ENCODE measurements at regions not wholly inside any gene's neighbourhood (a gene's known extent, or its start where the extent isn't known, plus 50 kb on each side); places are given as distances from the start of the nearest gene placed in this dataset.

DNA sequence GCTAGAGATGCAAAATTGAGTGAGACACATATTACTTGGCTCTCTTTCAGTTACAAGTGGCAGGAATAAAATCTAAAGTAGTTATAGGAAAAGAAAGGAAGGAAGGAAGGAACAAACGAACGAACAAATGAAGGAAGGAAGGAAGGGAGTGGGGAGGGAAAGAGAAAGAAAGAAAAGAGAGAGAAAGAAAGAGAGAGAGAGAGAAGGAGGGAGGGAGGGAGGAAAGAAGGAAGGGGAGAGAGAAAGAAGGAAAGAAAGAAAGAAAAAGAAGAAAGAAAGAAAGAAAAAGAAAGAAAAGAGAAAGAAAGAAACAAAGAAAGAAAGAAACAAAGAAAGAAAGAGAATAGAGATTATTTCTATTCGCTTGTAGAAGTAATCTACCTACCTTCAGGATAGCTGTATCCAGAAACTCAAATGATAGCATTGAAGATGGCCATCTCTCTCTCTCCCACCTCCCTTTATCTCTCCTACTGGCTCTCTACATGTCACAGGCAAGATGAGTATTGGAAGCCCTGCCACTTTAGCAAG lies 229.7 kb upstream of the TLE3 start:
- Histone ChIP-seq H3K4me1 (ENCODE audit: control insufficient read depth, insufficient read depth, low read length) (peaks cover 18% of the 10 kb centered on the region), H3K4me3 (ENCODE audit: low read depth, low read length) (no peak overlapping the region), H3K27ac (ENCODE audit: low read depth, low read length) (no peak overlapping the region)

DNA sequence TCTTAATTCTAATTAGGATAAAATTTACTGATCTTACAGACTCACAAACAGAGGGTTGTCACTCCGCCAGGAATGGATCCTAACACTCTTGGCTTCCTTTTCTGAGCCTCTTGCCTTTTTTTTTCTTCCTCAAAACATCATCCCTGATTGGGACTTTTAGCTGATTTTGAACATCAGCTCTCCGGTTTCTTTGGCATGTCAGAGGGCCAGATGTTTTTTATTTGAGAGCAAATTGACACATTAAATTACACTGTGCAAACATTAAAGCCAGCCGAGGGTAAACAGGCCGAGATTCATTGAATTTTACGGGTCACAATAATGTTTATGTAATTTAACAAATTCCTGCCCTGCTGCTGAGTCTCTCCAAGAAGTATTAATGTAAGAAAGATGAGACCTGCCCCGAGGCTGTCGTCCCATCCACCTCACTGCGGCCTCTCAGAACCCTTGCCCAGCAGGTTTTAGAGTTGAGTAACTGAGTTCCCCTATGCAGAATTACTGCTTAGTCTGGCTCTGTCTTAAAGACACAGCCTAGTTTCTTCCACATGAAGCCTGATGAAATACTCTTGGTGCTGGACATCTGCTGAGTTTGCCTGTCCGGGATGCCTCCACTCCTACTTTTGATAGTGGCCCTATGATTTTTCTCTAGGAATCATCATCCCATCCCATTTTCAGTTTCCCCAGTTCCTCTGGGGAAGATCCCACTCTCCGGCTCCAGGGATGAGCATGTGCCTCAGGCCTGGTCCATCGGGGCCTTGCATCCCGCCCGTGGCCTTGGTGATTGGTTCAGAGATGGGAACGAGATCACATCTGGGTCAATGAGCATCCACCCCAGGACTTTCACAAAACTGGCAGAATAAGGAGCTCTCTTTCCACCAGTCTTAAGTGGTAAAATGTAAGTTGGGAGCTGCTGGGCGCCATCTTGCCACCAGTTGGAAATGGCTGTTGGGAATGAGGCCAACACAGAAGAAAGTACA lies 226.6 kb upstream of the TLE3 start:
- Histone ChIP-seq H3K4me3 (ENCODE audit: low read depth, low read length) (no peak overlapping the region), H3K27ac (ENCODE audit: low read depth, low read length) (no peak overlapping the region), H3K9me3 (ENCODE audit: control insufficient read depth, insufficient read depth, low read length) (no peaks in the 10 kb centered on the region), H3K36me3 (ENCODE audit: control insufficient read depth, insufficient read depth, low read length) (no peaks in the 10 kb centered on the region), H3K4me1 (ENCODE audit: control insufficient read depth, insufficient read depth, low read length) (peaks cover 18% of the 10 kb centered on the region), H3K9ac (ENCODE audit: low read depth, low read length) (no peak overlapping the region), H3K27me3 (ENCODE audit: control insufficient read depth, insufficient read depth, low read length) (no peaks in the 10 kb centered on the region)

More for the DNA sequence above, 229.7 kb upstream of the TLE3 start:
- Histone ChIP-seq H3K9ac (ENCODE audit: low read depth, low read length) (no peak overlapping the region), H3K9me3 (ENCODE audit: control insufficient read depth, insufficient read depth, low read length) (no peaks in the 10 kb centered on the region), H3K27me3 (ENCODE audit: control insufficient read depth, insufficient read depth, low read length) (no peaks in the 10 kb centered on the region), H3K36me3 (ENCODE audit: control insufficient read depth, insufficient read depth, low read length) (no peaks in the 10 kb centered on the region)

DNA sequence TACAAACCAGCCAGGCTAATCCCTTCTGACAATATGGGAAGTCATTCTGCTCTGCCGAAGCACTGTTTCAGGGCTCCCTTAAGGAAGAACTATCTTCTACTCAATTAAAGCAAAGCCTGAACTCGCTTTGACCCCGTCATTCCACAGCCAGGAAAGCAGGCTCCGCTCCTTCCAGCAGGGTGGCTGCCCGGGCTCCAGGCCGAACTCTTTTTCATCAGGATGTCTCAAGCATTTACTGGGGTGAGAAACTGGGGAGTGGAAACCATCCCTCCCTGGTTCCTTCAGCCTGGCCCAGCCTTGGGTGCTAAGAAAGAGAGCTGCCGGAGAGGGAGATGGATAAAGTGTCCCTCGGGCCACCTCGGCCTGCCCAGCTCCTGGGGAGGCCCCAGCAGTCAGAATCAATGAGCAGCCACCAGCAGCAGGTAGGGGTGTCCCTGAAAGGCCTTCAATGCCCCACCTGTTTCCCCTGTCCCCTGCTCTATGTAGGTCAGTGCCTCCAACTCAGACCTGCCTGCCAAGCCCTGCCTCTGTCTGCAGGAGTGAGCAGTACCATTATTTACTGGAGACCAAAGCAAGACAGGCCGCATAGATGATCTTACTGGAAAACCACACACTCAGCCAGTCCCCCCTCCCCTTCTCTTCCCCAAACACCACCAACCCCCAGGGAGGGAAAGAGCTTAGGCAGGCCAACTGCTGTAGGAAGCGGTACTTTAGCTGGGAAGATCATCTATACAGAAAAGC lies 225.6 kb upstream of the TLE3 start:
- no peak overlapping the region for H3K27ac ChIP-seq (ENCODE audit: low read depth, low read length)
- H3K9ac ChIP-seq (ENCODE audit: low read depth, low read length), result no peak overlapping the region
- H3K36me3 ChIP-seq (ENCODE audit: control insufficient read depth, insufficient read depth, low read length), result no peaks in the 10 kb centered on the region
- H3K4me3 ChIP-seq (ENCODE audit: low read depth, low read length), result no peak overlapping the region
- H3K27me3 ChIP-seq (ENCODE audit: control insufficient read depth, insufficient read depth, low read length), result no peaks in the 10 kb centered on the region
- peaks cover 20% of the 10 kb centered on the region for H3K4me1 ChIP-seq (ENCODE audit: control insufficient read depth, insufficient read depth, low read length)
- no peaks in the 10 kb centered on the region for H3K9me3 ChIP-seq (ENCODE audit: control insufficient read depth, insufficient read depth, low read length)

DNA sequence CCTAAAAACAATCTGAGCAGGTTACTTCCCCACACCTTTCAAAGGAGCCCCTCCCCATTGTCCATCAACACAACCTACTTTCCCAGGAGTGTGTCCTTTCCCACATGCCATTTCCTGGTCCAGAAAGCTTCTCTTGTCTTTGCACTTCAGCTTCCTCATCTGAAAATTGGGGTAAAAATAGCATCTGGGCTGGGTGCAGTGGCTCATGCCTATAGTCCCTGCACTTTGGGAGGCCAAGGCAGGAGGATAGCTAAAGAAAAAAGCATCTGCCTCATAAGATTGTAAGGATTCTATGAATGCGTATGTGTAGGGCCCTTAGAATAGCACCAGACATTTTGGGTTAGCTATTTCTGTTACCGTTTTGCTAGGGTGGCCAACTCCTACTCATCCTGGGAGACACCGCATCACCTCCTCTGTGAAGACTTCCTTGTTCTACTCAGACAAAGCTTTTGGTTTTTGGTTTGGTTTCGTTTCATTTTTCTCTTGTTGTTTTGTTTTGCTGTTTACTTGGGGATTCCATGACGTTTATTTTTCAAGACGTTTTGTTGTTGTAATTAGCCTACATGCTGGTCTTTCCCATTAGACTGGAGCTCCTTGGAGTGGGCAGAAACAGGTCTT lies 224.4 kb upstream of the TLE3 start:
- no peaks in the 10 kb centered on the region for H3K9me3 ChIP-seq (ENCODE audit: control insufficient read depth, insufficient read depth, low read length)
- H3K4me1 ChIP-seq (ENCODE audit: control insufficient read depth, insufficient read depth, low read length), result peaks cover 16% of the 10 kb centered on the region
- no peaks in the 10 kb centered on the region for H3K36me3 ChIP-seq (ENCODE audit: control insufficient read depth, insufficient read depth, low read length)
- no peak overlapping the region for H3K9ac ChIP-seq (ENCODE audit: low read depth, low read length)
- no peak overlapping the region for H3K27ac ChIP-seq (ENCODE audit: low read depth, low read length)
- H3K4me3 ChIP-seq (ENCODE audit: low read depth, low read length), result no peak overlapping the region
- no peaks in the 10 kb centered on the region for H3K27me3 ChIP-seq (ENCODE audit: control insufficient read depth, insufficient read depth, low read length)

DNA sequence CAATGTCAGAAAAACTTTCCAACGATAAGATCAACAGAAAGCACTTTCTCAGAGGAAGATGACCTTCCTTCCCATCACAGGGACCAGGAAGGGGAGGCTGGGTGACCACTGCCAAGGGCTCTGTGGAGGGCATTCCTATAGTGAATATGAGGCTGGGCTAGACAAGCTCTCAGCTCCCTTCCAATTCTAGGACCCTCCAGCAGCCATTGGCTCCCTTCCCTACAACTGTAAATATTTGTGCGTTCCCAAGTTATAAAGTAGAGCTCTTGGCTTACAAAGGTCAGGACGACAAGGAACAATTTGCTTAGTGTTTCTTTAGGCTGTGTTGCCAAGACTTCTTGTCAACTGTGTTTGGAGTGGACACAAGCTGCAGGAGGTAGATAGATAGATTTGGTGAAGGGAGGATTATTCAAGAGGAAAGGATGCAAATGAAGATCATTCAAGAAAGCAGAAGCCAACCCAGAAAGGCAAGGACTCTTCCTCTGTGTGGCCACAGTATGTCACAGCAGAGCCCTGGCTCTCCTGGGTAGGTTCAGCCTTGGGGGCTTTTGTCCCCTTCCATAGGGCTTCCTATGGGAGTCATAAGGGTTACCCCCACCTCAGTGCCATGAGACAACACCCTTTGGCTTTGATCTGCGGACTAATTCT lies 223.6 kb upstream of the TLE3 start:
- Histone ChIP-seq H3K9me3 (ENCODE audit: control insufficient read depth, insufficient read depth, low read length) (no peaks in the 10 kb centered on the region), H3K4me3 (ENCODE audit: low read depth, low read length) (no peak overlapping the region), H3K36me3 (ENCODE audit: control insufficient read depth, insufficient read depth, low read length) (no peaks in the 10 kb centered on the region), H3K27me3 (ENCODE audit: control insufficient read depth, insufficient read depth, low read length) (no peaks in the 10 kb centered on the region), H3K9ac (ENCODE audit: low read depth, low read length) (no peak overlapping the region), H3K4me1 (ENCODE audit: control insufficient read depth, insufficient read depth, low read length) (peaks cover 16% of the 10 kb centered on the region), H3K27ac (ENCODE audit: low read depth, low read length) (no peak overlapping the region)

DNA sequence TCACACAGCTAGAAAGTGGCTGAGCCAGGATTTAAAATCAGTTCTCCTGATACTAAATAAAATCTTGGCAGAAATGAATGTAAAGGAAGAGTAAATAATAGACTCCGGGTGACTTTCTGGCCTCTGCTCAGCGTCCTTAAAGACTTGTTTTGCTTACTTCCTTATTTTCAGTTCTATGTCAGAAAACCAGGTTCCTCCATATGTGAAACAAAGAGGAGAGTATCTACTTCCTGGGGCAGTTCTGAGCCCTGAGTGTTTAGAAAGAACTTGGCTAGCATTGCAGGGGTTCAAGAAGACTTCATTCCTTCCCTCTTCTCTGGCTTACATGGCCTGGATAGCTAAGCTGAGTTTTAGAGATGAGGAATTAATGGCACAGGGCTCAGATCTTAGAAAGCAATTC lies 222.8 kb upstream of the TLE3 start:
- Histone ChIP-seq H3K4me3 (ENCODE audit: low read depth, low read length) (no peak overlapping the region), H3K9me3 (ENCODE audit: control insufficient read depth, insufficient read depth, low read length) (no peaks in the 10 kb centered on the region), H3K27me3 (ENCODE audit: control insufficient read depth, insufficient read depth, low read length) (no peaks in the 10 kb centered on the region), H3K36me3 (ENCODE audit: control insufficient read depth, insufficient read depth, low read length) (no peaks in the 10 kb centered on the region), H3K9ac (ENCODE audit: low read depth, low read length) (no peak overlapping the region), H3K4me1 (ENCODE audit: control insufficient read depth, insufficient read depth, low read length) (peaks cover 17% of the 10 kb centered on the region), H3K27ac (ENCODE audit: low read depth, low read length) (no peak overlapping the region)

DNA sequence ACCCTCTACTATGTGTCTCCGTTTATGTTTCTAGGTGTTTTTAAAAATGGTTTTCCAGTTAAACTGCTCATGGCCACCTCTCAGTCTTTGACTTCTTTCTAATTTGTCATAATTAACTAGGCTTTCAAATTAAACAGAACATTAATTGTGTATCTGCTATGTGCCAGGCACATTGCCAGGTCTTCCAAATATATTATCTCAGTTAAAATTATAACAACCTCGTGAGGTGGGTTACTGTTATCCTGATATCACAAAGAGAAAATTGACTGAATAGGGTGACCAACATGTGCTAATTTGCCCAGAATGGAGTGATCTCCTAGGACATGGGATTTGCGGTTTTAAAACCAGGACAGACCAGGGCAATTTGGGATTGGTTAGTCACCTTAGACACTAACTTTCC lies 222.4 kb upstream of the TLE3 start:
- no peak overlapping the region for H3K4me3 ChIP-seq (ENCODE audit: low read depth, low read length)
- H3K36me3 ChIP-seq (ENCODE audit: control insufficient read depth, insufficient read depth, low read length), result no peaks in the 10 kb centered on the region
- no peaks in the 10 kb centered on the region for H3K27me3 ChIP-seq (ENCODE audit: control insufficient read depth, insufficient read depth, low read length)
- no peak overlapping the region for H3K9ac ChIP-seq (ENCODE audit: low read depth, low read length)
- no peak overlapping the region for H3K27ac ChIP-seq (ENCODE audit: low read depth, low read length)
- H3K4me1 ChIP-seq (ENCODE audit: control insufficient read depth, insufficient read depth, low read length), result peaks cover 21% of the 10 kb centered on the region
- no peaks in the 10 kb centered on the region for H3K9me3 ChIP-seq (ENCODE audit: control insufficient read depth, insufficient read depth, low read length)

DNA sequence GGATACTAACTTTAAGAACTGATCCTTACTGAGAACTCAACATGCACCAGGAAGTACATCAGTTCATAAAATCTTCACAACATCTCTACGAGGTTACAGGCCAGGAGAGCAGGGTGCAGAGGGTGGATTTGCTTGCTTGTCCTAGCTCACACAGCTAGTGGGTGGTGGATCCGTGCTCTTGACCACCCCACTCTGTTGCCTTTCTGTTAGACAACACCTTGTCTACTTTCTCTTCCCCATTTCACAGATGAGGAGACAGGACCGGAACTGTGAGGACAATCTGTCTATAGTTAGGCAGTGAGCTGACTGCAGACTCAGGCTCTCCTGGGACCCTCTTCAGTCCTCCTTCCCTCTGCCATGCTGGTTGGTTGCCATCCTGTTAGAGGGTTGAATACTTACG lies 221.7 kb upstream of the TLE3 start:
- Histone ChIP-seq H3K9ac (ENCODE audit: low read depth, low read length) (no peak overlapping the region), H3K36me3 (ENCODE audit: control insufficient read depth, insufficient read depth, low read length) (no peaks in the 10 kb centered on the region), H3K27me3 (ENCODE audit: control insufficient read depth, insufficient read depth, low read length) (no peaks in the 10 kb centered on the region), H3K27ac (ENCODE audit: low read depth, low read length) (no peak overlapping the region), H3K4me1 (ENCODE audit: control insufficient read depth, insufficient read depth, low read length) (peaks cover 27% of the 10 kb centered on the region), H3K4me3 (ENCODE audit: low read depth, low read length) (no peak overlapping the region), H3K9me3 (ENCODE audit: control insufficient read depth, insufficient read depth, low read length) (no peaks in the 10 kb centered on the region)

DNA sequence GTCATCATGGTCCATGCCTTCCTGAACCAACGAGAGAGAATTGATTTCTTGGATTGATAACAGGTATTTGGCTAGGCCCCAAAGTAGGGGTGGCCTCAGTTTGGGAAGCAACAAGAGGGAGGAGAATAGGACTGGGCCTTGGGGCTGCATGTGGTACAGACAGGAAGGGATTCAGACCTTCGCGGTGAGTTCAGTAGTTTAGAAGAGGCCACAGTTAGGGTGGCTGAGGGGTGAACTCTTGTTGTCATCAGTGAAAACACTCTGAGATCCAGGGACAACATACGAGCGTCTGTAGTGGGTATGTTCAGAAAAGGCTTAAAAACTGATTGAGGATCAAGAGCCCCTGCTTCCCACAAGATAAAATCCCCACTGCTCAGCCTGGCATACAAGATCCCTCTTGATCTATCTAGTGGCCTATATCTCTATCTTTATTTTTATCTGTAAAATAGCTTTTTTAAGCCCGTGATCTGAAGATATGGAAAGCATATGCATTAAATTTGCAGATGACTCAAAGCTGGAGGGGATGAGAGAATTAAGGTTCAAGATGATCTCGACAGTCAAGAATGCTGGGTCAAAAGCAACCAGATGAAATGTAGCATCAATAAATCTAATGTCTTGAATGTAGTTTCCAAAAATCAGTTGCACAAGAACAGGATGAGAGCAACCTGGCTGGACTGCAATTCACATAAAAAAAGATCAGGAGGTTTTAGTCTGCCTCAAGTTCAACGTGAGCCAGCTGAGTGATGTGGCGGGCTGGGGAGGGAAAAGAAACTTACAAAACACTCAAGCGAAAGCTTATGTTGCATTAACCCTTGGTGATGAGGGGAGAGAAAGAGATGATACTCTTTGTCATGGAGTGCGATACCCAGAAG lies 221.1 kb upstream of the TLE3 start:
- Histone ChIP-seq H3K36me3 (ENCODE audit: control insufficient read depth, insufficient read depth, low read length) (no peaks in the 10 kb centered on the region), H3K4me3 (ENCODE audit: low read depth, low read length) (no peak overlapping the region), H3K27ac (ENCODE audit: low read depth, low read length) (no peak overlapping the region), H3K27me3 (ENCODE audit: control insufficient read depth, insufficient read depth, low read length) (no peaks in the 10 kb centered on the region), H3K4me1 (ENCODE audit: control insufficient read depth, insufficient read depth, low read length) (peaks cover 29% of the 10 kb centered on the region), H3K9me3 (ENCODE audit: control insufficient read depth, insufficient read depth, low read length) (no peaks in the 10 kb centered on the region), H3K9ac (ENCODE audit: low read depth, low read length) (no peak overlapping the region)

DNA sequence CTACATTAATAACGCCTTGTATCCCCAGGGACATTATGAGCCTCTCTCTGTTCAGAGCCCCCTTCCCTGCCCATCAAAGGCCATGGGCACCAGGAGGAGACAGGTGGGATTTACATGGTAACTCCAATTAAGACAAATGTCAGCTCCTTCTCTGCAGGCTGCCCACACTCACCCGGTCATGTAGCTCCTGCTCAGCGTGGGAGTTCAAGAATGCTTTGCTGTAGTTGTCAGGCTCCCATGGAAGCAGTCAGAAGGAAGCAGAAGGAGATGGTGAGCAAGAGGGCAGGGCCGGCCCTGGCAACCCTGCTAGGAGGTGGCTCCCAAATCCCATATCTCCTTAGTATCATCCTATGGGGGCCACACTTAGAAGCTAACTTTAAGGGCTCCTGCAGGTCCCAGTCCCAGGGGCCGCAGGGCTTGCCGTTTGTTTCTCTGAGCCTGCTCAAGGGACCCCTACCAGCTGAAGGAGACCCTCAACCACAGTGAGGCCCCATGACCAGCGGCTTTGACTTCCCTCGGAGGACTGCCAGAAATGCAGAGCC lies 218.4 kb upstream of the TLE3 start:
- H3K27me3 ChIP-seq (ENCODE audit: control insufficient read depth, insufficient read depth, low read length), result no peaks in the 10 kb centered on the region

More for the DNA sequence above, 218.4 kb upstream of the TLE3 start:
- H3K36me3 ChIP-seq (ENCODE audit: control insufficient read depth, insufficient read depth, low read length), result no peaks in the 10 kb centered on the region
- no peak overlapping the region for H3K27ac ChIP-seq (ENCODE audit: low read depth, low read length)
- no peak overlapping the region for H3K4me3 ChIP-seq (ENCODE audit: low read depth, low read length)
- H3K4me1 ChIP-seq (ENCODE audit: control insufficient read depth, insufficient read depth, low read length), result peaks cover 22% of the 10 kb centered on the region
- H3K9me3 ChIP-seq (ENCODE audit: control insufficient read depth, insufficient read depth, low read length), result no peaks in the 10 kb centered on the region
- H3K9ac ChIP-seq (ENCODE audit: low read depth, low read length), result no peak overlapping the region

Data from HUES48 (cell line).